Mammary epithelial cell (primary cell): ENCODE measurements at regions not wholly inside any gene's neighbourhood (a gene's known extent, or its start where the extent isn't known, plus 50 kb on each side); places are given as distances from the start of the nearest gene placed in this dataset.

Source experiments
- CTCF ChIP-seq, 2 donors: IDR thresholded peaks in 1 of 2; conservative IDR thresholded peaks in 1 of 2; 2 replicates each; pipeline ENCODE4 v1.5.1; 2011 to 2012; ENCODE audit warnings: inconsistent platforms in 2 of 2, low read length in 2 of 2, mild to moderate bottlenecking in 2 of 2, control low read depth in 1 of 2, low read depth in 1 of 2; ENCODE audit not compliant: insufficient read depth in 1 of 2; ENCODE audit errors: extremely low read depth in 1 of 2
- EZH2 ChIP-seq: IDR thresholded peaks from 2 replicates; pipeline ENCODE4 v1.6.1; 2012; ENCODE audit warnings: low read length, inconsistent platforms, borderline replicate concordance

- TF ChIP-seq CTCF (conservative IDR thresholded peaks at IDR 0.05 in 1 of 2, IDR thresholded peaks at IDR 0.05 in 1 of 2; ENCODE audit: extremely low read depth in 1 of 2, insufficient read depth in 1 of 2, low read depth in 1 of 2, low read length in 2 of 2) (no peak), EZH2 (no peak)
These were observed 79.6 kb upstream of the SIRPG start for GRCh38 chr20:1737134-1737533.
